OCI-LY1 (cell line): ENCODE measurements at regions not wholly inside any gene's neighbourhood (a gene's known extent, or its start where the extent isn't known, plus 50 kb on each side); places are given as distances from the start of the nearest gene placed in this dataset.

Experiments used
- H2AFZ ChIP-seq: fragments of 200-600 bp; sonication (generic), shearing (Covaris generic); 2 replicates; pipeline ENCODE4 v1.6.0; 2014; ENCODE audit warnings: antibody characterized with exemption, mild to moderate bottlenecking, low read length
- H3F3A ChIP-seq: fragments of 200-600 bp; sonication (generic), shearing (Covaris generic); 2 replicates; pipeline ENCODE4 v1.6.0; 2014; ENCODE audit warnings: mild to moderate bottlenecking, antibody characterized with exemption, low read length, moderate library complexity; ENCODE audit not compliant: insufficient read depth
- H3K27ac ChIP-seq: fragments of 200-600 bp; sonication (generic); 2 replicates; pipeline ENCODE4 v1.5.1; 2014; ENCODE audit warnings: low read length, mixed run types, mild to moderate bottlenecking, low read depth; ENCODE audit not compliant: poor library complexity, severe bottlenecking
- H3K27me3 ChIP-seq: fragments of 200-600 bp; sonication (generic); 2 replicates; pipeline ENCODE4 v1.6.0; 2014; ENCODE audit warnings: antibody characterized with exemption, mild to moderate bottlenecking, low read length, moderate library complexity; ENCODE audit not compliant: insufficient read depth
- H3K36me3 ChIP-seq: fragments of 200-600 bp; sonication (generic); 2 replicates; pipeline ENCODE4 v1.6.1; 2014; ENCODE audit warnings: mild to moderate bottlenecking, antibody characterized with exemption, low read length, moderate library complexity, mixed read lengths; ENCODE audit not compliant: insufficient read depth
- H3K4me1 ChIP-seq: fragments of 200-600 bp; sonication (generic); 2 replicates; pipeline ENCODE4 v1.5.1; 2014; ENCODE audit warnings: mild to moderate bottlenecking, low read length, moderate library complexity; ENCODE audit not compliant: insufficient read depth, severe bottlenecking
- H3K4me2 ChIP-seq: fragments of 200-600 bp; sonication (generic), shearing (Covaris generic); 2 replicates; pipeline ENCODE4 v1.6.1; 2014; ENCODE audit warnings: low read length
- H3K4me3 ChIP-seq: fragments of 200-600 bp; sonication (generic); 2 replicates; pipeline ENCODE4 v1.5.1; 2014; ENCODE audit warnings: low read length, low read depth, mild to moderate bottlenecking, mixed read lengths; ENCODE audit not compliant: poor library complexity, severe bottlenecking
- H3K79me2 ChIP-seq: fragments of 200-600 bp; shearing (Covaris generic); 2 replicates; pipeline ENCODE4 v1.6.1; 2016; ENCODE audit warnings: mixed run types, low read length, mixed read lengths; ENCODE audit not compliant: insufficient read depth
- H3K9ac ChIP-seq: fragments of 200-600 bp; sonication (generic), shearing (Covaris generic); 2 replicates; pipeline ENCODE4 v1.6.1; 2014; ENCODE audit warnings: mild to moderate bottlenecking, low read length, mixed read lengths
- H3K9me2 ChIP-seq: fragments of 200-600 bp; sonication (generic), shearing (Covaris generic); 2 replicates; pipeline ENCODE4 v1.6.1; 2014; ENCODE audit warnings: low read depth, mild to moderate bottlenecking, low read length, mixed read lengths
- H3K9me3 ChIP-seq: fragments of 200-600 bp; shearing (Covaris generic); 2 replicates; pipeline ENCODE4 v1.6.1; 2014; ENCODE audit warnings: low read length, mixed read lengths
- H4K20me1 ChIP-seq: fragments of 200-600 bp; sonication (generic), shearing (Covaris generic); 2 replicates; pipeline ENCODE4 v1.6.0; 2016; ENCODE audit warnings: mild to moderate bottlenecking, low read length; ENCODE audit not compliant: insufficient read depth
- EZH2 ChIP-seq: fragments of 200-600 bp; sonication (generic), shearing (Covaris generic); IDR thresholded peaks from 2 replicates; pipeline ENCODE4 v1.8.0; 2017; ENCODE audit warnings: borderline replicate concordance, mixed run types, mild to moderate bottlenecking, antibody characterized with exemption, low read length, moderate library complexity, mixed read lengths
- TF ChIP-seq, protein P1 (sequence below): fragments of 200-600 bp; sonication (generic), shearing (Covaris generic); IDR thresholded peaks from 2 replicates; pipeline ENCODE4 v1.5.1; 2017; ENCODE audit warnings: mild to moderate bottlenecking, antibody characterized with exemption, low read length, moderate library complexity, mixed read lengths

DNA sequence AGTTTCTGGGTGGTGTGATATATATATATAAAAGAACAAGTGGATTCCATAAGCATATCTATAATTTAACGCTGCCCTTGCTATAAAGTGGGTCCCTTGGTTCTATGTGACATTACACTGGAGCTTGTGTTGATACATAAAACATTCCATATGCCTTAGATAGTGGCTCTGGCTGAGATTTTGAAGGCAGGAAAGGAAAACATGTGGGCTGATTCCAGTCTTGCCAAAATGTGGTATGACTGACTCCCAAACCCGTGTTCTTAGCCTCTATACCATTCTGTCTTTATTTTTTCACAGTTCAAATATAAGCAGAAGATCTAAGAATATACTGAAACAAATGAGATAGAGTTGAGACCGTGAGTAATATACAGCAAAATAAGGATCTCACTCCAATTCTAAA lies 522.8 kb upstream of the LRRC4C start:
- Histone ChIP-seq H3K4me1 (no peaks in the 10 kb centered on the region), H4K20me1 (no peaks in the 10 kb centered on the region), H3K27me3 (no peaks in the 10 kb centered on the region), H3K9me2 (no peaks in the 10 kb centered on the region), H3K4me3 (no peak overlapping the region), H3F3A (no peaks in the 10 kb centered on the region), H2AFZ (no peak overlapping the region), H3K36me3 (no peaks in the 10 kb centered on the region), H3K9ac (no peak overlapping the region), H3K4me2 (no peak overlapping the region), H3K79me2 (no peaks in the 10 kb centered on the region), H3K9me3 (no peaks in the 10 kb centered on the region), H3K27ac (no peak overlapping the region)
- no peak for TF ChIP-seq EZH2
- TF ChIP-seq, protein P1, sequence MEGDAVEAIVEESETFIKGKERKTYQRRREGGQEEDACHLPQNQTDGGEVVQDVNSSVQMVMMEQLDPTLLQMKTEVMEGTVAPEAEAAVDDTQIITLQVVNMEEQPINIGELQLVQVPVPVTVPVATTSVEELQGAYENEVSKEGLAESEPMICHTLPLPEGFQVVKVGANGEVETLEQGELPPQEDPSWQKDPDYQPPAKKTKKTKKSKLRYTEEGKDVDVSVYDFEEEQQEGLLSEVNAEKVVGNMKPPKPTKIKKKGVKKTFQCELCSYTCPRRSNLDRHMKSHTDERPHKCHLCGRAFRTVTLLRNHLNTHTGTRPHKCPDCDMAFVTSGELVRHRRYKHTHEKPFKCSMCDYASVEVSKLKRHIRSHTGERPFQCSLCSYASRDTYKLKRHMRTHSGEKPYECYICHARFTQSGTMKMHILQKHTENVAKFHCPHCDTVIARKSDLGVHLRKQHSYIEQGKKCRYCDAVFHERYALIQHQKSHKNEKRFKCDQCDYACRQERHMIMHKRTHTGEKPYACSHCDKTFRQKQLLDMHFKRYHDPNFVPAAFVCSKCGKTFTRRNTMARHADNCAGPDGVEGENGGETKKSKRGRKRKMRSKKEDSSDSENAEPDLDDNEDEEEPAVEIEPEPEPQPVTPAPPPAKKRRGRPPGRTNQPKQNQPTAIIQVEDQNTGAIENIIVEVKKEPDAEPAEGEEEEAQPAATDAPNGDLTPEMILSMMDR, result no peak

DNA sequence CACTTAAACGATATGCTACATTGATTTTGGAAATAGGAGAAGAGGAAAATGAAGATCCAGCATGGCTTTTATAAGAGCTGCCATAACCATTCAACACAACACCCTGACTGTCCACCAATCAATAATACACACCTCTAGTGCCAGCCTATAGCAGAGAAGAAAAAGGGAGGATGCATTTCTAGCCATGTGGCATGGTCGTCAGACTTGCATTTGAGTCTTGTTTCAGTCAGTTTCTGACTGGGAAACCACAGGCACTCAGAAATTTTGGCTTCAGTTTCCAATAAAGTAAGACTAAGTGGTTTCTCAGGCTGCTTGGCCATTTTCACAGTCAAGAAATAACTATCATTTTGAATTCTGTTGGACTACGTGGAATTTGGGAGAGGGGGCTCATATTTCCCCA lies 523.5 kb upstream of the LRRC4C start:
- H2AFZ ChIP-seq, result no peak overlapping the region
- no peak overlapping the region for H3K9ac ChIP-seq
- H3K36me3 ChIP-seq, result no peaks in the 10 kb centered on the region
- no peaks in the 10 kb centered on the region for H3K27me3 ChIP-seq
- no peak overlapping the region for H3K4me3 ChIP-seq
- no peaks in the 10 kb centered on the region for H3K9me3 ChIP-seq
- H3K9me2 ChIP-seq, result no peaks in the 10 kb centered on the region
- no peaks in the 10 kb centered on the region for H4K20me1 ChIP-seq
- no peak for TF ChIP-seq EZH2
- TF ChIP-seq, protein P1, result no peak
- H3K79me2 ChIP-seq, result no peaks in the 10 kb centered on the region
- no peaks in the 10 kb centered on the region for H3K4me1 ChIP-seq
- no peak overlapping the region for H3K4me2 ChIP-seq
- no peak overlapping the region for H3K27ac ChIP-seq
- H3F3A ChIP-seq, result no peaks in the 10 kb centered on the region

DNA sequence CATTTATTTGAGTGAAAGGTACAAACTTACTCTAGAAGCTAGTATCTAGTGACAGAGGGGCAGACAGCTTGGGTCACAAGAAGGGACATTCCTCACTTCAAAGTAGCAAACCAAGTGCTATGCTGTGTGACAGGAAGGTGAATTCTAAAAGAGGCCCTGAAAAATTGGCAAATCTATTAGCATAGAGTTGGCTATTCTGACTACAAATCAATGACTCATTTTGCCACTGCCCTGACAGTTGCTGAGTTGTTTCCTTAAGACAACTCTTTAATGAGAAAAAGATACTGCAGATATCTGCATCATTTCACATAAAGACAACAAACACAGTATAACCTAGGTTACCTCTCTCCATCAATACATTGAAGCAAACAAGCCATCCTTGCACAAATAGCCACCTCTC lies 524.0 kb upstream of the LRRC4C start:
- Histone ChIP-seq H3K4me2 (no peak overlapping the region), H3F3A (no peaks in the 10 kb centered on the region), H3K36me3 (no peaks in the 10 kb centered on the region), H3K9me3 (no peaks in the 10 kb centered on the region), H3K4me3 (no peak overlapping the region), H3K27me3 (no peaks in the 10 kb centered on the region), H3K27ac (no peak overlapping the region), H3K4me1 (no peaks in the 10 kb centered on the region), H2AFZ (no peak overlapping the region), H3K9me2 (no peaks in the 10 kb centered on the region), H3K9ac (no peak overlapping the region), H3K79me2 (no peaks in the 10 kb centered on the region), H4K20me1 (no peaks in the 10 kb centered on the region)
- TF ChIP-seq, protein P1, result no peak
- no peak for TF ChIP-seq EZH2
